ENCODE measurements at regions not wholly inside any gene's neighbourhood (a gene's known extent, or its start where the extent isn't known, plus 50 kb on each side); places are given as distances from the start of the nearest gene placed in this dataset.
"Not testable (repeated sequence)": the region's sequence is repeated elsewhere in the genome, so short reads cannot be mapped to it uniquely, and the experiment has no call there.

GRCh38 chr10:4606856-4607636 lies 219.0 kb upstream of the AKR1E2 start:
- no peak for TF ChIP-seq CTCF (conservative IDR thresholded peaks at IDR 0.05; ENCODE audit: low read depth)
- H3K27ac ChIP-seq, result no peak overlapping the region
- CTCF ChIA-PET, result interaction anchor here (0.7 kb wide), 1 partner anchor 65 kb away, joined by 3 read pairs; no protein-coding TSS in a partner anchor
- no peak for DNase-seq (ENCODE audit: low spot score)
- POLR2A ChIA-PET (ENCODE audit: low non-redundant PET), result no interaction called here

GRCh38 chr10:4602764-4603491 lies 223.1 kb upstream of the AKR1E2 start:
- ChIA-PET CTCF (no interaction called here), POLR2A (ENCODE audit: low non-redundant PET) (no interaction called here)
- H3K27ac ChIP-seq, result no peak overlapping the region
- no peak for DNase-seq (ENCODE audit: low spot score)
- TF ChIP-seq CTCF (conservative IDR thresholded peaks at IDR 0.05; ENCODE audit: low read depth), result no peak

- POLR2A ChIA-PET (ENCODE audit: low non-redundant PET), result no interaction called here
- no peak for DNase-seq (ENCODE audit: low spot score)
- CTCF ChIA-PET, result no interaction called here
- TF ChIP-seq CTCF (conservative IDR thresholded peaks at IDR 0.05; ENCODE audit: low read depth), result no peak
- H3K27ac ChIP-seq, result no peak overlapping the region
These were observed 226.5 kb upstream of the AKR1E2 start for GRCh38 chr10:4599471-4599870.

- H3K27ac ChIP-seq; CTCF ChIA-PET; DNase-seq (ENCODE audit: low spot score); POLR2A ChIA-PET (ENCODE audit: low non-redundant PET): not testable (repeated sequence)
These were observed 228.1 kb upstream of the AKR1E2 start for GRCh38 chr10:4597898-4598297.

GRCh38 chr10:4596951-4597350 lies 229.1 kb upstream of the AKR1E2 start:
- no peak for TF ChIP-seq CTCF (conservative IDR thresholded peaks at IDR 0.05; ENCODE audit: low read depth)
- no peak overlapping the region for H3K27ac ChIP-seq
- DNase-seq (ENCODE audit: low spot score), result no peak
- ChIA-PET POLR2A (ENCODE audit: low non-redundant PET) (no interaction called here), CTCF (no interaction called here)

GRCh38 chr10:4595719-4596319 lies 230.2 kb upstream of the AKR1E2 start:
- no peak for TF ChIP-seq CTCF (conservative IDR thresholded peaks at IDR 0.05; ENCODE audit: low read depth)
- POLR2A ChIA-PET (ENCODE audit: low non-redundant PET), result no interaction called here
- CTCF ChIA-PET, result no interaction called here
- no peak overlapping the region for H3K27ac ChIP-seq
- no peak for DNase-seq (ENCODE audit: low spot score)

- POLR2A ChIA-PET (ENCODE audit: low non-redundant PET), result no interaction called here
These were observed 235.2 kb upstream of the AKR1E2 start for GRCh38 chr10:4590807-4591206.

More at GRCh38 chr10:4590807-4591206, 235.2 kb upstream of the AKR1E2 start:
- H3K27ac ChIP-seq, result no peak overlapping the region
- CTCF ChIA-PET, result interaction anchor here (0.6 kb wide), 1 partner anchor 695 kb away, joined by 5 read pairs; no protein-coding TSS in a partner anchor
- no peak for TF ChIP-seq CTCF (conservative IDR thresholded peaks at IDR 0.05; ENCODE audit: low read depth)
- no peak for DNase-seq (ENCODE audit: low spot score)

Measured in RWPE1 (cell line).